Lower leg skin (tissue), 3 donors: ENCODE measurements at regions not wholly inside any gene's neighbourhood (a gene's known extent, or its start where the extent isn't known, plus 50 kb on each side); places are given as distances from the start of the nearest gene placed in this dataset.

Source experiments
- CTCF ChIP-seq, 3 donors: fragments of 450-650 bp; IDR thresholded peaks; one replicate each; pipeline ENCODE4 v1.5.1; 2016; ENCODE audit warnings: antibody characterized with exemption in 3 of 3, mild to moderate bottlenecking in 3 of 3, moderate library complexity in 2 of 3
- POLR2A ChIP-seq, 2 donors: fragments of 450-650 bp; IDR thresholded peaks; one replicate each; pipeline ENCODE4 v1.6.1; 2016 to 2017; ENCODE audit warnings: antibody characterized with exemption in 2 of 2, mild to moderate bottlenecking in 1 of 2, moderate library complexity in 1 of 2

GRCh38 chr12:84803661-84804060, 108.9 kb downstream of the SLC6A15 start:
- no peak for TF ChIP-seq CTCF (IDR thresholded peaks at IDR 0.05)
- TF ChIP-seq POLR2A (IDR thresholded peaks at IDR 0.05) = no peak
